ENCODE measurements at regions not wholly inside any gene's neighbourhood (a gene's known extent, or its start where the extent isn't known, plus 50 kb on each side); places are given as distances from the start of the nearest gene placed in this dataset.

DNA sequence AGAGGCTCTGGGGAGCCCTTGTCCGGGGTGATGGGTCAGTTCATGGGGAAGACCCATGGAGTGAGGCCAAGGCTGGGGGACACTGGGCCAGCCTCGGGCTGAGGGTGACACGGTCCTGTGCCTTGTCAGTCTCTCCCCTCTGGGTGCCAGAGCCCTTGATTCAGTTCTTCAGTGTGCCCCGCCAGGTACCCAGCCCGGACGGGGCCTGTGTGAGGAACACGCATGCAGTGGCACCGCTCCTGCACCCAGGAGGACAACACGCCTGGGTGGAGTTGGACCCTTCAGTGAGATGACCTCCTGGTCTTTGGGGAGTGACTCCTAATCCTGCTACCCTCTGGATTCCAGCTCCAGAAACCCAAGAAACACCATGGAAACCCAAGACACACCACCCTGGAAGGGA lies 264.4 kb downstream of the LOXHD1 start:
- no peak for TF ChIP-seq ZFX (IDR thresholded peaks at IDR 0.05)
- TF ChIP-seq, protein P1, sequence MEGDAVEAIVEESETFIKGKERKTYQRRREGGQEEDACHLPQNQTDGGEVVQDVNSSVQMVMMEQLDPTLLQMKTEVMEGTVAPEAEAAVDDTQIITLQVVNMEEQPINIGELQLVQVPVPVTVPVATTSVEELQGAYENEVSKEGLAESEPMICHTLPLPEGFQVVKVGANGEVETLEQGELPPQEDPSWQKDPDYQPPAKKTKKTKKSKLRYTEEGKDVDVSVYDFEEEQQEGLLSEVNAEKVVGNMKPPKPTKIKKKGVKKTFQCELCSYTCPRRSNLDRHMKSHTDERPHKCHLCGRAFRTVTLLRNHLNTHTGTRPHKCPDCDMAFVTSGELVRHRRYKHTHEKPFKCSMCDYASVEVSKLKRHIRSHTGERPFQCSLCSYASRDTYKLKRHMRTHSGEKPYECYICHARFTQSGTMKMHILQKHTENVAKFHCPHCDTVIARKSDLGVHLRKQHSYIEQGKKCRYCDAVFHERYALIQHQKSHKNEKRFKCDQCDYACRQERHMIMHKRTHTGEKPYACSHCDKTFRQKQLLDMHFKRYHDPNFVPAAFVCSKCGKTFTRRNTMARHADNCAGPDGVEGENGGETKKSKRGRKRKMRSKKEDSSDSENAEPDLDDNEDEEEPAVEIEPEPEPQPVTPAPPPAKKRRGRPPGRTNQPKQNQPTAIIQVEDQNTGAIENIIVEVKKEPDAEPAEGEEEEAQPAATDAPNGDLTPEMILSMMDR (conservative IDR thresholded peaks at IDR 0.05) = no peak
- H3K27ac ChIP-seq = no peak overlapping the region

DNA sequence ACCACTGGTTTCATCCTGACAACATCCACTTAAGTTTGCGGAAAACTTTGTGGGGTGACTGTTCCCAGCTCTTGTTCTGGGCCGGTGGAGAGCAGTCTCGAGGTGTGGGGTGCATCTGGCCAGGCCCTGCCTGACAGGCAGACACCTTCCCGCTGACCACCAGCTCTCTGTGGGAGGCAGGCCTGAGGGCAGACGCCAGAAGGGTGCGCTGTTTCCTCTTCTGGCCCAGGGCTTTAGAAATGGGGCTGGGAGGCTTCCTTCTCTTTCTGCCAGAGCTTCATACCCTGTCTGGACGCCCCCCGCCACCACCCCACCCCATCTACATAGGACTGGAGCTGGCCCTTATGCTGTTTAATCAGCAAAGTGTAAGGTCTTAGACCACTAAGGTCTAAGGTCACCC lies 263.8 kb downstream of the LOXHD1 start:
- no peak overlapping the region for H3K27ac ChIP-seq
- TF ChIP-seq, protein P1 (conservative IDR thresholded peaks at IDR 0.05) = no peak
- TF ChIP-seq ZFX (IDR thresholded peaks at IDR 0.05) = no peak

DNA sequence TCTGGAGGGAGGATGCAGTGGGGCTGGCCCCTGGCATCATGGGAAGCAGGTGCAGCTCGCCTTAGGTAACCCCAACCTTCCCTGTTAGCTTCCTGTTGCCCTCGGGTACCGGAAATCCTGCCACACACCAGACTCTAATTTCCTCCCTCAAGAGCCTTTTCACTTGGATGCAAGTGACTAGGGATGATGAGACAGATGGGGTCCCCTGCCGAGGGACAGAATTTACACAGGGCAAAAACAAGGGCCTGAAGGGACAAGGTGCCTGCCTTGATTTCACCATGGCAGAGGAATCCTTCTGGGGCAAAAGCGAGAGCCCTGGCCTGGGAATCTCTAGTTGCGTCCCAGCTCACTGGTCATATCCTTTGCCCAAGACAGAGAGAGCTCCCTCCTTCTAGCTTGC lies 263.1 kb downstream of the LOXHD1 start:
- TF ChIP-seq, protein P1 (conservative IDR thresholded peaks at IDR 0.05) = no peak
- TF ChIP-seq ZFX (IDR thresholded peaks at IDR 0.05) = no peak
- H3K27ac ChIP-seq = no peak overlapping the region

DNA sequence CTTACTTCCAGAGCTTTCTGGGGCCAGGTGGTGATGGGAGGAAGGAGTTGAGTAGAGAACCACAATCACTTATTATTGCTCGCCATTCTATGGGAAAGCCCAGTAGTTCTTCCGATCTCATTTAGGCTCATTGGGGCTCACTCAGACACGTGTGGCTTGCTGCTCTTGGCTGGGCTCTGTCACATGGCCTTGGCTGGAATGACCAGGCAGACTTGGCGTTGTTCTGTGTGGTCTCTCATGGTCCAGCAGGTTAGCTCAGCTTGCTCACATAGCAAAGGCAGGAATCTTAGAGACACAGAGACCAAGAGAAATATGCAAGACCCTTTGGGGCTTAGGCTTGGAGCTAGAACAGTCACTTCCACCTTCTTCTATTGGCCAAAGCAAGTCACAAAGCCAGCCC lies 261.2 kb downstream of the LOXHD1 start:
- no peak for TF ChIP-seq ZFX (IDR thresholded peaks at IDR 0.05)
- TF ChIP-seq, protein P1 (conservative IDR thresholded peaks at IDR 0.05) = no peak
- no peak overlapping the region for H3K27ac ChIP-seq

DNA sequence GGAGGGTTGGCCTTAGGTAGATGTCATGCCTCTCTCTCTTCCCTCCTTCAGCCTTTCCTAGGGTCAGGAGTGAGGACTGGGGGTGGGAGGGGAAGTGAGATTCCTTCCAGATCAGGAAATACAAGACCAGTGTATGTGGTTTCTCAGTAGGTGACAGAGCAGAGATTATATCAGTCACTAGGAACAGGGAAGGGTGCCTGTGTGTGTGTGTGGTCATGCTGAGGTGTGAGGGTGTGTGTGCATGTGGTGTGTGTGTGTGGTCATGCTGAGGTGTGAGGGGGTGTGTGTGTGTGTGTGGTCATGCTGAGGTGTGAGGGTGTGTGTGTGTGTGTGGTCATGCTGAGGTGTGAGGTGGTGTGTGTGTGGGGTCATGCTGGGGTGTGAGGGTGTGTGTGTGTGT lies 259.8 kb downstream of the LOXHD1 start:
- no peak overlapping the region for H3K27ac ChIP-seq

DNA sequence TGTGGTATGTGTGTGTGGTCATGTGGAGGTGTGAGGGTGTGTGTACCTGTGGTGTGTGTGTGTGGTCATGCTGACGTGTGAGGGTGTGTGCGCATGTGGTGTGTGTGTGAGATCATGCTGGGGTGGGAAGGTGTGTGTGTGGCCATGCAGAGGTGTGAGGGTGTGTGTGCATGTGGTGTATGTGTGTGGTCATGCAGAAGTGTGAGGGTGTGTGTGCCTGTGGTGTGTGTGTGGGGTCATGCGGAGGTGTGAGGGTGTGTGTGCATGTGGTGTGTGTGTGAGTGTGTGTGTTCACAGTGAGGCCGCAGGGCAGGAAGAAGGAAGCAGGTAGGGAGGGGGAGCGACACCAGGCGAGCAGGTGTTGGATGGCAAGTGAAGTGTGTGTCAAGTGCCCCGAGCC lies 259.0 kb downstream of the LOXHD1 start:
- no peak for TF ChIP-seq ZFX (IDR thresholded peaks at IDR 0.05)
- TF ChIP-seq, protein P1 (conservative IDR thresholded peaks at IDR 0.05) = no peak
- no peak overlapping the region for H3K27ac ChIP-seq

More for the DNA sequence above, 259.8 kb downstream of the LOXHD1 start:
- TF ChIP-seq, protein P1 (conservative IDR thresholded peaks at IDR 0.05) = no peak
- TF ChIP-seq ZFX (IDR thresholded peaks at IDR 0.05) = no peak

DNA sequence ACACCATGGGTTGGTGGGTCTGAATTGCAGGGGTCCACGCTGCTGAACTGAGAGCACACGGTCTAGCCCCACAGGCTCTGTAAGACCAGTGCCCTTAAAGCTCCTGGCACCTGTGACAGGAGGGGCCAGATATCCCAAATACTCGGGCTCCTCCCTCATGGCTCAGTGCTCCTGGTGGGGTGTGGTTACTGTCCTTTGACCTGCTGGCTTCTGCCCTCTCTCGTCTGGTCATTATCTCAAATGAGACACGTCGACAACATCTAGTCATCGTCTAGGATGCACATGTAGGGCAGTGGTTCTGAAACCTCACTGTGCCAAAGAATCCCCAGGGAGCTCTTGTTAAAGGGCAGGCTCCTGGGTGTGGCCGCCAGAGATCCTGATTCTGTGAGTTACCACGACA lies 258.4 kb downstream of the LOXHD1 start:
- TF ChIP-seq, protein P1 (conservative IDR thresholded peaks at IDR 0.05) = no peak
- TF ChIP-seq ZFX (IDR thresholded peaks at IDR 0.05) = no peak
- no peak overlapping the region for H3K27ac ChIP-seq

All from C4-2B (cell line).